ENCODE measurements at regions not wholly inside any gene's neighbourhood (a gene's known extent, or its start where the extent isn't known, plus 50 kb on each side); places are given as distances from the start of the nearest gene placed in this dataset.
"Not testable (repeated sequence)": the region's sequence is repeated elsewhere in the genome, so short reads cannot be mapped to it uniquely, and the experiment has no call there.

GRCh38 chr4:75327804-75328512, 186.2 kb downstream of the RCHY1 start:
- no peak for TF ChIP-seq CTCF (conservative IDR thresholded peaks at IDR 0.05; ENCODE audit: control insufficient read depth, insufficient read depth, low read depth, low read length)
- H3K4me3 ChIP-seq (ENCODE audit: control insufficient read depth, low read depth, low read length): no peak overlapping the region
- DNase-seq (ENCODE audit: low read depth): peak; percentile 54

- DNase-seq (ENCODE audit: low read depth): no peak
- H3K4me3 ChIP-seq (ENCODE audit: control insufficient read depth, low read depth, low read length): no peak overlapping the region
- TF ChIP-seq CTCF (conservative IDR thresholded peaks at IDR 0.05; ENCODE audit: control insufficient read depth, insufficient read depth, low read depth, low read length): no peak
Measured at GRCh38 chr4:75325318-75325979, 188.8 kb downstream of the RCHY1 start.

GRCh38 chr4:75321484-75321883, 192.7 kb downstream of the RCHY1 start:
- no peak for TF ChIP-seq CTCF (conservative IDR thresholded peaks at IDR 0.05; ENCODE audit: control insufficient read depth, insufficient read depth, low read depth, low read length)
- no peak overlapping the region for H3K4me3 ChIP-seq (ENCODE audit: control insufficient read depth, low read depth, low read length)
- no peak for DNase-seq (ENCODE audit: low read depth)

- DNase-seq (ENCODE audit: low read depth): not testable (repeated sequence)
Measured at GRCh38 chr4:75317641-75318040, 196.6 kb downstream of the RCHY1 start.

GRCh38 chr4:75308049-75308448, 206.2 kb downstream of the RCHY1 start:
- no peak for TF ChIP-seq CTCF (conservative IDR thresholded peaks at IDR 0.05; ENCODE audit: control insufficient read depth, insufficient read depth, low read depth, low read length)
- no peak for DNase-seq (ENCODE audit: low read depth)
- H3K4me3 ChIP-seq (ENCODE audit: control insufficient read depth, low read depth, low read length): no peak overlapping the region

More at GRCh38 chr4:75317641-75318040, 196.6 kb downstream of the RCHY1 start:
- H3K4me3 ChIP-seq (ENCODE audit: control insufficient read depth, low read depth, low read length): not testable (repeated sequence)

- DNase-seq (ENCODE audit: low read depth): no peak
- TF ChIP-seq CTCF (conservative IDR thresholded peaks at IDR 0.05; ENCODE audit: control insufficient read depth, insufficient read depth, low read depth, low read length): no peak
- no peak overlapping the region for H3K4me3 ChIP-seq (ENCODE audit: control insufficient read depth, low read depth, low read length)
Measured at GRCh38 chr4:75306506-75306905, 207.7 kb downstream of the RCHY1 start.

- no peak overlapping the region for H3K4me3 ChIP-seq (ENCODE audit: control insufficient read depth, low read depth, low read length)
- no peak for TF ChIP-seq CTCF (conservative IDR thresholded peaks at IDR 0.05; ENCODE audit: control insufficient read depth, insufficient read depth, low read depth, low read length)
- DNase-seq (ENCODE audit: low read depth): no peak
Measured at GRCh38 chr4:75302648-75303047, 211.6 kb downstream of the RCHY1 start.

All from fibroblast of mammary gland (primary cell).